ENCODE measurements at regions not wholly inside any gene's neighbourhood (a gene's known extent, or its start where the extent isn't known, plus 50 kb on each side); places are given as distances from the start of the nearest gene placed in this dataset.
"Not testable (repeated sequence)": the region's sequence is repeated elsewhere in the genome, so short reads cannot be mapped to it uniquely, and the experiment has no call there.

DNA sequence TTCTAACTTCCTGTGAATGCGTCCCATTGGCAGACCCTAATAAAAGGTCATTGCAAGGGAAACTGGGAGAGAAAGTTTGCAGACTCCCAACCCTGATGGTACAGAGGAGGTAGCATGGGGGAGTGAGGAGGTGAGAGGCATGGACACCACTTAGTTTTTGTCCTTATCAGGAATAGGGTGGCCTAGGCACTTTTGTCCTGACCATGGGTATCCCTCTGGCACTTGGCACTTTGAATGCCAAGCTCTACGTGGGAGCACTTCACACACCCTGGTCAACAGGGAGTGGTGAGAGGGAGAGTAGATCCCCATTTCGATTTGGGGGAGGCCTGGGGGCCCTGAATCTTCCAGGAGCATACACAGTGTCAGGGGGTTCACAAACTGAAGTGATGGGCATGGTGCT, 75.6 kb upstream of the SH3PXD2B start:
- peak; percentile 7 for DNase-seq (ENCODE audit: low spot score)

DNA sequence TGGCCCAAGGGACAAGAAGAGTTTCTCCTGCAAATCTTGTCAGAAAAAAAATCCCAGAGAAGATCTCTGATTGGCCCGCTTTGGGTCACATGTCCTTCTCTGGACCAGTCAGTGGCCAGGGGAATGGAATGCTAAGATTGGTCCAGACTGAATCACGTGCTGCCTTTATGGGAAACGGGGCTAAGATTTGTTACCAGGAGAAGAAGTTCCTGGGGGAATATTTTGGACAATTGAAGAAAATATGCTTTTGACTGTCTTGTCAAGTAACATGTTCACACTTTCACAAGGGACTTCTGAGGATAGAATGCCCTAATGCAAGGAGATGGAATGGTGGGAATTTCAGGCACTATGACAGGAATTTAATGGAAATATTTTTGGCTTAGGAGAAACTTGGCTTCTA, 74.1 kb upstream of the SH3PXD2B start:
- no peak for DNase-seq (ENCODE audit: low spot score)

DNA sequence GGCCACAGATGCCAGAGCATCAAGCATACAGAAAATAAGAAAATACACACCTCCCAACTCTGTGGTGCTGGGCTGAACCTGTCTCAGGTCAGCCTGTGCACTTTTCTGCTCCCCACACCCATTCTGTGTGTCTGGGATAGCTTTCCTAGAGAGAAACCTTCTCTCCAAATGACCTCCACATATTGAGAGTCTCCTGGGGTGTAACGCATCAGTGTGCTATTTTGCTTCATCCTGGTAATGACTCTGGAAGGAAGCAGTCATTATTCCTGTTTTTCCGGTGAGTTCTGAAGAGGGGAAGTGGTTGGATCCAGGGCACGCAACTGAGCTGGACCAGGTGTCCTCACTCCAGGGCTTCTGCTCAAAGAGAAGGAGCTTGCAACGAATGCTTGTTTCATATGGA, 73.2 kb upstream of the SH3PXD2B start:
- DNase-seq (ENCODE audit: low spot score), result no peak

DNA sequence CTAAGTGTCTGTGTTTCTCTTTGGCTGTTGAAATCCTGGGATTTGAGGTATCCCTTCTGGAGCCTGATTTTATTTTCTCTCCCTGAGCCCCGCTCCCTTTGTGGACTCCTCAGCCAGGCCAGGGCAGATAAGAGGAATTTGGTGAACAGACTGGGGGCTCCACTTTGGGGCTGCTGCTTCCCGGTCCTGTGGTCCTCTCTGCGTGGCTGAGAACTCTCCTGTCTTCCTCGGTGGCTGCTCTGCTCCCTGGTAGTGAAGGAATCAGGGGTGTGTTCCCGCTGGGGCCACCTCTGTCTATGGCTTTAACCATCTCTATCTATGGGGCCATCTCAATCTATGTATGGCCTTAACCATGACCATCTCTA, 71.7 kb upstream of the SH3PXD2B start:
- peak; percentile 4 for DNase-seq (ENCODE audit: low spot score)

DNA sequence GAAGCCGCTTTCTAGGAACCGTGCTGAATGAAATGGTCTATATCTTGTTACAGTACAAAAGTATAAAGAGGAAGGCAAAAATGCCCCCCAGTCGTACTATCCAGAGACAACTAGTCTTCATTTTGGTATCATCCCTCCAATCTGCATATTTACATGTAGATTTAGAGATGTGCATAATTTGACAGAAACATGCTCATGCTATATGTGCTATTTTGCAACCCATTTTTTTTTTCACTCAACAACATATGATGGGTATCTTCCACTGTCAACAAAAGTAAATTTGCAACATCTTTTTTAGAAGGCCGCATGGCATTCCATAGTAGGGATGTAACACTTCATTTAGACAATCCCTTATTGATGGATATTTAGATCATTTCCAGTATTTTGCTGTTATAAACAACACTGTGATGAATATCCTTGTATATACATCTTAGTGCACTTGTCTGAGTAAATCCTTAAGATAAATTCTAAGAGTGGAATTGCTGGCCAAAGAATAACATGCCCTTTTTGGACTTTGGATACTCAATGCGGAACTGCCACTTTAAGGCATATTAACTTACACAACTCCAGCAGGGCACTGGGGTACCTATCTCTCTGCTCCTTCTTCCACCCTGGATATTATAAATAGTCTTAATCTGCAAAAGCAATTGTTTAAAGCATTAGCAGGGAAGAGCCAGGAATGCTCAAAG, 71.1 kb upstream of the SH3PXD2B start:
- DNase-seq (ENCODE audit: low spot score), result no peak

DNA sequence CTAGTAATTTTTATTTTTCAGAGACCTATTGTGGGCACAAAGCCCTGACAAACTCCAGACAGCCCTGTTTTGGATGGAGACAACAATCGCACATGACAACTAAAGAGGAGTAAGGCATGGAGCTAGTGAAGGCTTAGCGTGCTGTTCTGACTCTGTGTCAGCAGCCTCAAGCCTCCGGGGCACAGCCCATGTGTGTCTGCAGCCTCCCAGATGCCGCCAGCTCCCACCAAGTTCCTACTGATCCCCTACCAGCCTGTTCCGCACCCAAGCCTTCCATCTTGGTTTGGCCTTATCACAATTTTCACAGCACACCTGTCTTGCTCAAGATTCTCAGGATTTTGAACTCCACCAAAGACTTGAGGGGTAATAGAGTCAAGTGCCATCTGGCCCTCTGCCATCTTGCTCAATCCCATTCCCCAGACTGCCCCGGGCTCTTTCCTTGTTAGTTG, 70.3 kb upstream of the SH3PXD2B start:
- DNase-seq (ENCODE audit: low spot score), result no peak

- DNase-seq (ENCODE audit: low spot score), result no peak
These were observed 68.9 kb upstream of the SH3PXD2B start for GRCh38 chr5:172523146-172523745.

GRCh38 chr5:172521338-172521932, 67.1 kb upstream of the SH3PXD2B start:
- no peak for DNase-seq (ENCODE audit: low spot score)

GRCh38 chr5:172511952-172512351, 57.6 kb upstream of the SH3PXD2B start:
- no peak for DNase-seq (ENCODE audit: low spot score)

DNA sequence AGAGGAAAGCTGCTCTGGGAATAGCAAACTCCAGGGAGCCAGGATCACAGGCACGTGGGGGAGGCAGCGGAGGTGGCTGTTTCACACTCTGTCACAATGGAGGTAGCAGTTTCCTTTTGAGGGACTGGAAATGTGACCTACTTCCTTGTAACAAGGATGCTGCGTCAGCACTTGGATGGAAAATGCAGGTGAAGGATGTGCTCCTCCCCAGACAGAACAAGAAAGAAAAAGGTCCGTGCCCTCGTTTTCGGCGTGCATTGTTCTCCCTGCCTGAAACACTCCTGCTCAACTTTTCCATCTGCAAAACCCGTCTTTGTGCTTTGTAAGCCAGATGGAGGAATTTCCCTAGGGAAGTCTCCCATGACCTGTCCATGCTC, 55.1 kb upstream of the SH3PXD2B start:
- DNase-seq (ENCODE audit: low spot score), result no peak

GRCh38 chr5:172508471-172509404, 54.4 kb upstream of the SH3PXD2B start:
- DNase-seq (ENCODE audit: low spot score), result peak; percentile 41

- not testable (repeated sequence) for DNase-seq (ENCODE audit: low spot score)
These were observed 53.2 kb upstream of the SH3PXD2B start for GRCh38 chr5:172507485-172507884.

GRCh38 chr5:172506921-172507320, 52.6 kb upstream of the SH3PXD2B start:
- DNase-seq (ENCODE audit: low spot score), result peak; percentile 27

GRCh38 chr5:172506251-172506650, 51.9 kb upstream of the SH3PXD2B start:
- peak; percentile 1 for DNase-seq (ENCODE audit: low spot score)

DNA sequence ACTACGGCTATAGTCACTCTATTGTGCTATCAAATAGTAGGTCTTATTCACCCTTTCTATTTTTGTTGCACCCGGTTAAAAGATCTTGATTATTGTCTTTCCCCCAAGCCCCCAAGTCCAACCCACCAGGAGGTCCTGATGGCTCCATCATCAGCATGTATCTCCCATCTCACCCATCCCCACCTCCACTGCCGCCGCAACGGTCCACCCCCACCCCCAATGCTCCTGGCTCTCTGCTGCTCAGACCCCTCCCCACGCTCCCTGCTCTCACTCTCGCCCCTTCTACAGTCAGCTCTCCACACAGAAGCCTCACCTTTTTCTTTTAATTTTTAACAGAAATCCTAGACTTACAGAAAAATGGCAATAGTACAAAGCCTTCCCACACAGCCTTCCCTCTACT, 51.5 kb upstream of the SH3PXD2B start:
- peak; percentile 23 for DNase-seq (ENCODE audit: low spot score)

DNA sequence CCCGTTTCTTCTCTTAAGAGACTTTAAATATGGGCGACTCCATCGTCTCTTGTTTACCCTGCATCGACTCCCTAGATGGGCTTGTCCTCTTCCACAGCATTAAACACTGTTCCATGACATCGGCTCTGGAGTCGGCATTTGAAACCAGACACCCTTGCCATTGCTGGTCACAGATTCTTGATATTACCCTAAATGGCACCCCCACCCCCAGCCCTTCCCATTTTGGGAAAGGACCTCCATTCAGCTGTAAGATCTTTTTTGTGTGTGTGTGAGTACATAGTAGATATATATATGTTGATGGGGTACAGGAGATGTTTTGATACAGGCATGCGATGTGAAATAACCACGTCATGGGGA, 51.1 kb upstream of the SH3PXD2B start:
- peak; percentile 25 for DNase-seq (ENCODE audit: low spot score)

GRCh38 chr5:172504701-172505402, 50.5 kb upstream of the SH3PXD2B start:
- peak; percentile 44 for DNase-seq (ENCODE audit: low spot score)

DNA sequence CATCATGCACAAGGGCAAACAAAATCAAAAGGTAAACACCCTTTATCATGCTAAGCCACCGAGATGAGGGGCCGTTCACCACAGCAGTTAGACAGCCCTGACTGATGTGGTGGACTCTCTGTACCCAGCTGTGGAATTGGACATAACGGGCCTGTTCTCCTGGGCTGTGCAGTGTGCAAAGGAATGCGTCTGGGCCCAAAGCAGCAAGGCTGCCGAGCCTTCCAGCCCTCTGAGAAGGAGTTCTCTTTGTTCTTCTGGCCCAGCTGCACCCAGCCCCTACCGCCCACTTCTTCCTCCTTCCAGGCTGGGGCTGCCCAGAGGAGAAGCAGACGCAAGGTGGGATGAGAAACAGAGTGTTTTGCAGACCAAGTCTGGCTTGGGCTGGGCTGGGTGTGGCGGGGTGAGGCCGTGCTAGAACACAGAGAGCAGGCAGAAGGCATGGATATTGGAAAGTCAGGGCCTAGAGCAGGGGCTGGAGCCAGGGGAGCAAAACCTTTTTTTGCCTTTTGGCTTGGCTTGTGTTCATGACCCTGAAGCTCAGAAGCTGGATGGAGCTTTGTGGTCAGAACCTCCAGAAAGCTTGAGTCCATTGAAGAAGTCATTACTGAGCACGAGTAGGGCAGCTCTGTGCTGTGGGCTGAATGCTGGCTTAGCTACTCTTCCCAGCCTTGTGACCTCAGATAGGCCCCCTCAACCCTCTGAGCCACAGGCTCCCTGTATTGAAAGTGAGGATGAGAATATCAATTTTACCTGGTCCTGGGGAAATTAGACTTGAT, 49.8 kb upstream of the SH3PXD2B start:
- DNase-seq (ENCODE audit: low spot score), result peak; percentile 40

All from ureter (tissue), 1 donor.